DMS 273 (cell line): ENCODE measurements at regions not wholly inside any gene's neighbourhood (a gene's known extent, or its start where the extent isn't known, plus 50 kb on each side); places are given as distances from the start of the nearest gene placed in this dataset.
A peak's percentile ranks its signal among the peaks of the same experiment; 100 is the strongest.

Source experiments
- DNase-seq: peaks from one replicate; lab custom pipeline; 2025; ENCODE audit not compliant: unreplicated experiment; lab: John Stamatoyannopoulos, UW

GRCh38 chr9:89744730-89745129, 139.9 kb downstream of the GADD45G start:
- no peak for DNase-seq

GRCh38 chr9:89745601-89746376, 141.0 kb downstream of the GADD45G start:
- DNase-seq, result peak; percentile 50

DNA sequence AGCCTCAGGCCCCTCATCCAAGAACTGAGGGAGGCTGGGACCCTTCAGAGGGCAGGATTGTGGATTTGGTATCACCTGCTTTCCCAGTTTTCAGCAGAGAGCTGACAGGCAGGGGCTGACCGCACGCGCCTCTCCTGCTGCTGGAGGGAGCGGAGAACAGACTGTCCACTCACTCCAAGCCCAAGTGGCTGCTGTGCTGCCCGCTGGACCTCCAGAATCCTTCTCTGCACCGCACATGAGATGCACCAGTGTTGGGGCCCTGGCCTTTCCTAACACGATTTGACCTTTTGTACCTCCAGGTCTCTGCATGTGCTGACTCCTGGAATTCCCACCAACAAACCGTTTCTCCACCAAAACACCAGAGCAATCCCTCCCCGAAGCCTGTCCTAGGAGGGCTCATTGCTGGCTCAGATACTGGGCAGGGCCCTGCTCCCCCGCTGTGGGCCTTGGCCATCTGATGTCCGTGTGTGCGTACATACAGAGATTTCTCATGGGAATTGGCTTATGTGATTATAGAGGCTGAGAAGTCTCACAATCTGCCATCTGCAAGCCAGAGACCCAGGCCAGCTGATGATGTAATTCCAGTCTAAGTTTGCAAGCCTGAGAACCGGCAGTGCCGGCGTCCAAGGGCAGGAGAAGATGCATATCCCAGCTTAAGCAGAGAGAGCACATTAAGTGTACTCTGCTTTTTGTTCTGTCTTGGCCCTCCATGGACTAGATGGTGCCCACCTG, 141.7 kb downstream of the GADD45G start:
- DNase-seq, result peak; percentile 94

GRCh38 chr9:89747596-89747995, 142.8 kb downstream of the GADD45G start:
- no peak for DNase-seq

- no peak for DNase-seq
Measured at GRCh38 chr9:89748021-89748670, 143.3 kb downstream of the GADD45G start.

DNA sequence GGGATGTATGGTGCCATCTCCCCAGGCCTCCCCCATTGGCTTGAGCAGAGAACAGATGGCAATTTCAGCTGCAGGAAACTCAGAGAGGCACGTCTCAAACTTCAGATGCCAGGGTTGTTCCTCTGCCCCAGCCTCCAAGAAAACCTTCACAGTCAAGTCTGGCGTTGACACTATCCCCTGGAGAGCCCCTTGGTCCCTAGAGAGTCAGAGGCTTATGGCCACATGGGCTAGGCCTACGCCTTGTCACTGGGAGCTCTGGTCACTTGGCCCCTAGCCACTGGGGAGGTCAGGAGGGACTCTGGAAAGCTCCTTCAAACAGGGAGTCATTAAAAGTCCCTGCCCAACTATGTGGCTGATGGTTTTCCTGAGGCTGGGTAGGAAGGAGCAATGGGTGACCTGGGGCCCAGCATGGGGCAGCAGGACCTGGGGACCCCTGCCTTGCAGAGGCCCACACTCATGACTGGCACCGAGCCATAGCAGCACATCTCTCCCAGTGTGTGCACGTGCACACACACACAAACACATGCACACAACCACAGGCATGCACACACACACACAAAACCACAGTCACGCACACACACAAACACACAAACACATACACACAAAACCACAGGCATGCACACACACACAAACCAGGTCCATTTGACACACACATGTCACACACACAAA, 144.2 kb downstream of the GADD45G start:
- DNase-seq, result peak; percentile 70

GRCh38 chr9:89749500-89750116, 144.8 kb downstream of the GADD45G start:
- DNase-seq, result no peak

DNA sequence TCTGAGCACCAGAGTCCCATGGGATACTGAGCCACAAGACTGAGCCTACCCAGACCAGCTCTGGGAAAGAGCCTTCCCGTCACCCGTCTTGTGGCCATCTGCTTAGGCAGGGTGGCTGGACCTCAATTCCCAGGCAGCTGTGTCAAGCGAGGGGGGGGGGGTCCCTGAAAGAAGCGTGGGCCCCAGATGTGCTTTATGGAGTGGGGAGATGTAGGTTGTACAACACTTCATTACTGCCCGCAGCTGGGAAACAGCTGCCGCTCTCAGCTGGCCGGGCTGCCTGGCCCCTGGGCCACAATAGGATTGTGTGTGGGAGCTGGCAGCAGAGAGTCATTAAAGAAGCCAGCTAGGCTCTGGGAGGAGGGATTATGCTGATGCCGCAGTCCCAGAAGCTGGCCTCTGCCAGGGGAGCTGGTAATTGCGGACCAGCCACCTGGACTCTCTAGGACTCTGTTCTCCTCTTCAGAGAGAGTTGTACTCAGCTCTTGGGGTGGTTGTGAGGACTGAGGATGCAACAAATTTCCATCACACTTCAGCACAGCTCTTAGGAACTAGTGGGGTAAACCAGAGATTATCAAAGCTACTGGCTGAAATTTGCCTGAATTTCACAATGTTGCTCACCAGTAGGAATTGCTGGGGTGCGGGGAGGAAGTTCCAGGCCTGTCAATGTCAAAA, 145.4 kb downstream of the GADD45G start:
- peak; percentile 89 for DNase-seq

DNA sequence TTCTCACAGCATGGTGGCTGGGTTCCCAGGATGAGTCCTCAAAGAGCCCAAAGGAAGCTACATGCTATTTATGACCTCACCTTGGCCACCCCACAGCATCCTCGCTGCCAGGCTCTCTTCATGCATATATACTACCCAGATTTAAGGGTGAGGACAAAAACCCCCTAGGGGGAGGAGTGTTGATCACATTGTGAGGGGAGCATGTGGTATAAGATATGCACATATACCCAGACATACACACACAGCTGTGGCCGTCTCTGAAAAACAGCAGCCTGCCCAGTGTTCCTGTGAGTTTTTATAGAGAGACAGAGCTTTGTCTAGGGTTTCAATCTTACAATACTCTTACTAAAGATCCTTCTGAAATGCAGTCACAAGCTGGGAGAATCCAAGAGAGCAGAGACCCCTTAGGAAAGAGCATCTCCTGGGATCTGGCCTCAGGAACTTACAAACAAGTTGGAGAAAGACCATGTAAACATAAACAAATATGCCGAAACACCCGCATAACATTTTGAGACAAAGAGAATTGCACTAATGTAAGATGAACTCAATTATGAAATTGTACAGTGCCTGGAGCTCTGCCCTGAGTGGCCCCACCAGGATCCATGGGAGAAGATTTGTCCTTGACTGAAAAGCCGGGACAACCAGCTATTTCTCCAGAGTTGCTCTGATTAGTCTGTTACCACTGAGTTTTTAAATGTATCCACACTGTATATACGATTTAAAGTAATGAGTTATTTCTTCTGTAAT, 146.4 kb downstream of the GADD45G start:
- DNase-seq, result no peak

DNA sequence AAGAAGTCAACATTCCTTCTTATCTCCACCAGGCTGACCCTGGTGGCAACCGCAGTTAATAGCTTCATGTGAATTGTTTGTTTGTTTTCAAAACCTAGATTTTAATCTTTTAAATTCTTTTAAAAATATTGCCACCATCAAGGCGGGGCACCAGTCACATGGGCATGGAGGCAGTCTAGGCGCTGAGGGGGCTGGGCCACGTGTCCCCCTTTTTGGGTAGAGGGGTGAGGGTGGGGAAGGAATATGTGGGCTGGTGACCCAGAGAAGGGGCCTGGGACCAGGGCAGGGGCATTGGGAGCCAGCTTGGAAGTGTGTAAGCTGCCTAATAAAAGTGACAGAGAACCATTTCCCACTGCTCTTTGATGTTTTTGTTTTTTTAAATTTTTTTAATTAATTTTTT, 147.3 kb downstream of the GADD45G start:
- DNase-seq, result no peak

DNA sequence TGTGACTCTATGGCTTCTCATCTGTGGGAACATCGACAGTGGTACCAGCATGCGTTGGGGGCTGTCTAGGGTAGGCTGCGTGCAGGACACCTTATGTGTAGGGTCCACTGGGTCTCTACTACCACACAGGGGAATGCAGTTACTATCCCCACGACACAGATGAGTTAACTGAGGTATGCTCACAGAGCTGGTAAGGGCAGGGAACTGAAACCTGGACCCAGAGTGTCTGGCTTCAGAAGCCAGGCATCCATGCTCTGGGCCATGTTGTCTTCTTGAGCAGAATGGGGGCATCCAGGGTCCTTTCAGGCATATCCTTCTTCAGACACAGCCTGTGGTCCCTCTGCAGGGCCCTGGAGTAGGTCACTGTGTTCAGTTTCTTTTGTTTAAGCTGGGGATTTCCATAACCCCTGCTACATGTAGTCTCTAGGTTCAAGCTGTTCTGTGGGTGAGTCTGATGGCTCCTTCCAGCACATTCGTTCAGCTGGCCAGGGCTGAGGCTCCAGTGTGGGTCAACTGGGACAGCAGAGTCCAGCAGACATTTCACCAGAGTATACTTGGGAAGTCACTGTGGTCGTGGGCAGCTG, 148.8 kb downstream of the GADD45G start:
- DNase-seq, result no peak

GRCh38 chr9:89754193-89754592, 149.4 kb downstream of the GADD45G start:
- DNase-seq, result no peak

DNA sequence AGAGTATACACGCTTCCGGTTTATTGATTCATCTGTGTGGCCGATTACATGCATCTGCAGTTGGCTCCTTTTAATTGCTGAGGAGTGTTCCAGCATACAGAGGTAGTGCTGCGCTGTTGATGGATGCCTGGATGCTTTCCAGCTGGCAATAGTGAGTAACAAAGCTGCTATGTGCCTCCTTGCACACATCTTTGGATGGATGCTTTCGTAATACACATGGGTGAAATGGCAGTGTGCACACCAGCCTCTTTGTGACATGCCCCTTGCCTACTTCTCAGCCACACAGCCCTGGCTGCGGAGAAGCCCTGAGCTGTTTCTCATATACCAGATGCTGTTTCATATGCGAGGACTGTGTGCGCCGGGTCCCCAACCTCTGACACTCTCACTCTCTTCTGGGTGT, 151.0 kb downstream of the GADD45G start:
- DNase-seq, result peak; percentile 70

DNA sequence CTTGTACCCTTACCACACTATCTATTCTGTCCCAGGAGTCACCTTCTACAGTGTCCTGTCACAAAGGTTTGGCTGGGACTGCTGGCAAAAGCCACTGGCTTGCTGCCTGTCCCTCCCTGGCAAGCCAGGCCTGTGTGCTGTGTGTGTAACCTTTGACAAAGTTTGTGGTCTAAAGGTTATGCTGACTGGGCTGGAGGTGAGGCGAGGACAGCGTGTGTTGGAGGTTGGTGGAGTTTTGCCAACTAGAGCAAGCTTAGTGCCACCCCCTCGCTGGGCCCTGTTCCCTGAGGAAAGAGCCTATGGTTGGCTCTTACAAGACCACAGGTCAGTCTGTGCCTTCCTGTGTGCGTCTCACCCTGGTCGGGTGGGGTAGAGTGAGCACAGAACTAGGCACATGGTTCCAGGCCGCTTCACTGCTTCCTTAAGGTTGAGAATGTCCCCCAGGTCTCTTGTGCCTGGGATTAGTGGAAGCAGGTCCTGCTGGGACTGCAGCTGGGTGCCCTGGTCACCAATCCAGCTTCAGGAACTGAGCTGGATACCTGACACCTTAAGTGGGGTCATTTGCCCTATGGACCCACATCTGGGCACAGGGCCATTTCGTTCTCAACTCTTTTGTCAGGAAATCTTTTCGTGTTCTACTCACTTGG, 152.2 kb downstream of the GADD45G start:
- DNase-seq, result no peak

- no peak for DNase-seq
Measured at GRCh38 chr9:89757776-89758528, 153.1 kb downstream of the GADD45G start.

- DNase-seq, result no peak
Measured at GRCh38 chr9:89759572-89759971, 154.8 kb downstream of the GADD45G start.

DNA sequence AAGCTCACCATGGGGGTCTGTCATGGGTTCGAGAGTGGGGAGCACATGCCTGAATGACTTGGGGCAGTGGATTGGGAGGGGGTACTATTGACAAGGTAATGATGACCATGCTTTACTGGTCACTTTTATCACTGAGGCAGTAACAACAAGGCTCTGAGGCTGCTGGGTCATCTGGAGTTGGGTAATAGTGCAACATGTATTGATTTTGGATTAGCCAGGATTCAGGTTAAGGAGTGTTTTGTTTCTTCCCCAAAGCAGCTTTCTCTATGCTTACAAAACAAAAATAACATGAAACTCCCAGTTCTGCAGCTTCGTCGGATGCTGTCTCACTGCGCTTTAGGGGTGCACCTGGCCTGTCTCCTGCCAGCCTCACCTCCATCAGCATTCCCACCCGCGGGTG, 155.3 kb downstream of the GADD45G start:
- no peak for DNase-seq

DNA sequence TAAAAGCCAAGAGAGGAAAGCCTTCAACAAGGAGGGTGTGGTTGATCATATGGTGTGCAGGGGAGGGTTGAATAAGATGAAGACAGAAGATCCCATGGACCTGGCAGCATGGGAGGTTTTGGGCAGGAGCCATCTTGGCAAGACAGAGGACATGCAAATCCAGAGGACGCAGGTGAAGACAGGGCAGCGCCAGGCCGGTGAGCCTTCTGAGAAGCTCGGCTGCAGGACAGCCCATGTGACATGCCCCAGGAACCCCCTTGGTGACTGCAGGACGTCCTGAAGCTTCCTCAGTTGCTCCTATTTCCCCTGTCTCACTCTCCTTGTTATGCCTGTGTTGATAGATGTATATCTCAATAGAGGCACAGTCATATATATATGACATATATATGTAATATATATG, 159.4 kb downstream of the GADD45G start:
- DNase-seq, result no peak
